K562 (cell line): ENCODE measurements at regions not wholly inside any gene's neighbourhood (a gene's known extent, or its start where the extent isn't known, plus 50 kb on each side); places are given as distances from the start of the nearest gene placed in this dataset.
"Not testable (repeated sequence)": the region's sequence is repeated elsewhere in the genome, so short reads cannot be mapped to it uniquely, and the experiment has no call there.

Experiments
- ATAC-seq: fragments of 200-7000 bp; cut with Tn5 transposase; 3 replicates; pipeline ENCODE4 v1.9.1; 2020; ENCODE audit warnings: moderate library complexity
- BruUV-seq: library from RNA; stranded (reverse); fragments of 400-500 nt; replicated peaks from 2 replicates; lab custom pipeline; 2021; lab: Mats Ljungman, UMichigan
- CTCF ChIA-PET: fragments of 300-600 bp; formaldehyde crosslinking; extraction: SDS; loops from one replicate; lab custom pipeline; 2021; ENCODE audit warnings: low intra/inter-chr PET ratio; lab: Yijun Ruan, JAX
- POLR2A ChIA-PET: fragments of 300-600, 350-650 bp; sonication (Branson Sonifier 250); formaldehyde crosslinking; extraction: SDS; loops from one replicate; lab custom pipeline; 2021; ENCODE audit warnings: antibody characterized with exemption, inconsistent platforms; lab: Yijun Ruan, JAX
- DNase-seq, 4 experiments: peaks; one replicate each; pipeline versions ENCODE4 v3.0.0 to v3.0.0-alpha.2; 2011 to 2018; ENCODE audit warnings: low spot score in 3 of 4, mixed read lengths in 3 of 4; ENCODE audit errors: extremely low read depth in 1 of 4
- FAIRE-seq: peaks from 2 replicates; lab custom pipeline; 2011; peaks lifted over from hg19 to GRCh38; lab: Jason Lieb, UNC
- H2AFZ ChIP-seq: 2 replicates; pipeline ENCODE4 v1.6.0; 2011; ENCODE audit warnings: low read depth, low read length, control low read depth, inconsistent platforms
- H3K27ac ChIP-seq: fragments of 200-600 bp; 3 replicates; pipeline ENCODE4 v1.8.0; 2011; ENCODE audit warnings: low read depth, mild to moderate bottlenecking, control low read depth, inconsistent platforms, low read length, moderate library complexity, mixed read lengths; ENCODE audit errors: extremely low read depth
- H3K27me3 ChIP-seq, 2 experiments: fragments of 300-600 bp in 1 of 2; 2 replicates in 1 of 2; 3 replicates in 1 of 2; pipeline versions ENCODE4 v1.6.0 to v1.8.0; 2011; ENCODE audit warnings: inconsistent platforms in 2 of 2, low read length in 2 of 2, mild to moderate bottlenecking in 1 of 2, mixed read lengths in 1 of 2, moderate library complexity in 1 of 2; ENCODE audit not compliant: control insufficient read depth in 2 of 2, insufficient read depth in 2 of 2
- H3K36me3 ChIP-seq: fragments of 300-600 bp; 3 replicates; pipeline ENCODE4 v1.8.0; 2011; ENCODE audit warnings: mild to moderate bottlenecking, low read length, inconsistent platforms; ENCODE audit not compliant: control insufficient read depth, insufficient read depth
- H3K4me1 ChIP-seq, 2 experiments: fragments of 200-600 bp in 1 of 2; replicated peaks in 1 of 2; 2 replicates in 1 of 2; 3 replicates in 1 of 2; pipeline versions ENCODE4 v1.5.1 to v1.8.0; 2011; ENCODE audit warnings: inconsistent platforms in 2 of 2, low read length in 2 of 2, mild to moderate bottlenecking in 1 of 2, mixed read lengths in 1 of 2, moderate library complexity in 1 of 2; ENCODE audit not compliant: control insufficient read depth in 2 of 2, insufficient read depth in 2 of 2
- H3K4me2 ChIP-seq: 2 replicates; pipeline ENCODE4 v1.6.1; 2011; ENCODE audit warnings: low read length, control low read depth, inconsistent platforms, mixed read lengths; ENCODE audit not compliant: insufficient read depth
- H3K4me3 ChIP-seq: fragments of 200-600 bp; sonication (generic), shearing (Covaris generic); 2 replicates; pipeline ENCODE4 v1.5.1; 2016; ENCODE audit warnings: control low read depth, inconsistent platforms
- H3K79me2 ChIP-seq: fragments of 200-600 bp; 3 replicates; pipeline ENCODE4 v1.8.0; 2011; ENCODE audit warnings: low read length, inconsistent platforms; ENCODE audit not compliant: control insufficient read depth, insufficient read depth
- H3K9ac ChIP-seq, 2 experiments: 2 replicates each; pipeline versions ENCODE4 v1.6.0 to v1.6.1; 2011; ENCODE audit warnings: low read depth in 2 of 2, low read length in 2 of 2, control low read depth in 1 of 2, inconsistent platforms in 1 of 2, mild to moderate bottlenecking in 1 of 2, mixed read lengths in 1 of 2; ENCODE audit not compliant: insufficient read depth in 1 of 2
- H3K9me1 ChIP-seq: one replicate; pipeline ENCODE4 v1.6.0; 2011; ENCODE audit warnings: inconsistent platforms, mild to moderate bottlenecking, low read length, moderate library complexity; ENCODE audit not compliant: control insufficient read depth, insufficient read depth
- H3K9me3 ChIP-seq: replicated peaks from 2 replicates; pipeline ENCODE4 v1.5.1; 2011; ENCODE audit warnings: low read depth, low read length, inconsistent platforms; ENCODE audit not compliant: control insufficient read depth, insufficient read depth
- H4K20me1 ChIP-seq: replicated peaks from 2 replicates; pipeline ENCODE4 v1.6.1; 2011; ENCODE audit warnings: low read length, inconsistent platforms, mixed read lengths; ENCODE audit not compliant: control insufficient read depth, insufficient read depth
- WGBS: fragments of 100-300 bp; shearing (Covaris generic); methylation state at CpG from one replicate; pipeline ENCODE4 v1.1.6; 2016; ENCODE audit warnings: low coverage, mixed read lengths; ENCODE audit not compliant: insufficient coverage; ENCODE audit errors: missing lambda C conversion rate; 5-methylcytosine and 5-hydroxymethylcytosine counted together
- in situ Hi-C: fragments of 300-500 bp; cut with MboI; formaldehyde crosslinking; loops from 4 replicates; pipeline ENCODE4 v1.15.0; 2018; ENCODE audit warnings: inconsistent platforms, mixed read lengths
- intact Hi-C: fragments of 100-400 bp; cut with micrococcal nuclease; formaldehyde crosslinking; loops from 2 replicates; pipeline ENCODE4 v1.14.2; 2022

- FAIRE-seq, H3K79me2 ChIP-seq, DNase-seq, CTCF ChIA-PET, H2AFZ ChIP-seq, ATAC-seq, H3K4me3 ChIP-seq, H3K9me3 ChIP-seq, H3K9me1 ChIP-seq, H3K9ac ChIP-seq, BruUV-seq, H4K20me1 ChIP-seq, H3K4me2 ChIP-seq, H3K27ac ChIP-seq, H3K36me3 ChIP-seq, intact Hi-C loops, H3K4me1 ChIP-seq, in situ Hi-C loops: not testable (repeated sequence)
- POLR2A ChIA-PET = interaction anchor here (1.7 kb wide), 1 partner anchor 42 kb away, joined by 3 read pairs; no protein-coding TSS in a partner anchor
- H3K27me3 ChIP-seq = peaks cover 2 to 15% of the 10 kb centered on the region in 2 experiments; a peak in 4 of 5 replicates
- WGBS = 1% methylated on average over 3 of the region's 3 CpGs
Observed at GRCh38 chr10:42723549-42723948, 59.0 kb upstream of the BMS1 start.

- CTCF ChIA-PET, H3K4me1 ChIP-seq, intact Hi-C loops, H3K4me3 ChIP-seq, H3K4me2 ChIP-seq, in situ Hi-C loops, H3K79me2 ChIP-seq, H4K20me1 ChIP-seq, H3K36me3 ChIP-seq, H3K9me1 ChIP-seq, POLR2A ChIA-PET, H2AFZ ChIP-seq, BruUV-seq, H3K9me3 ChIP-seq, H3K27ac ChIP-seq, DNase-seq, H3K9ac ChIP-seq: not testable (repeated sequence)
- FAIRE-seq = peak; percentile 70
- peak; percentile 43; the same call in 2 of the 3 replicates for ATAC-seq
- whole genome bisulfite sequencing = 7% methylated on average over 2 of the region's 2 CpGs
- peaks cover 2 to 15% of the 10 kb centered on the region in 2 experiments; a peak in 4 of 5 replicates for H3K27me3 ChIP-seq
Observed at GRCh38 chr10:42724660-42725059, 57.9 kb upstream of the BMS1 start.
